Embryonic facial prominence (tissue), 1 donor: ENCODE measurements at regions not wholly inside any gene's neighbourhood (a gene's known extent, or its start where the extent isn't known, plus 50 kb on each side); places are given as distances from the start of the nearest gene placed in this dataset.

Experiments used
- DNase-seq: peaks from one replicate; pipeline ENCODE4 v3.0.0-alpha.2; 2016; ENCODE audit errors: extremely low spot score

GRCh38 chr12:107891967-107892366, 117.5 kb downstream of the ASCL4 start:
- no peak for DNase-seq

GRCh38 chr12:107894589-107894988, 120.1 kb downstream of the ASCL4 start:
- no peak for DNase-seq

GRCh38 chr12:107895966-107896365, 121.5 kb downstream of the ASCL4 start:
- DNase-seq = no peak

GRCh38 chr12:107900588-107900987, 126.1 kb downstream of the ASCL4 start:
- DNase-seq = no peak

- DNase-seq = no peak
These were observed 129.0 kb downstream of the ASCL4 start for GRCh38 chr12:107903341-107904061.

GRCh38 chr12:107906707-107907106, 132.2 kb downstream of the ASCL4 start:
- no peak for DNase-seq

- DNase-seq = no peak
These were observed 138.0 kb downstream of the ASCL4 start for GRCh38 chr12:107912421-107913004.

- DNase-seq = no peak
These were observed 140.0 kb downstream of the ASCL4 start for GRCh38 chr12:107914460-107914977.

- peak; percentile 30 for DNase-seq
These were observed 143.7 kb downstream of the ASCL4 start for GRCh38 chr12:107917912-107918800.

GRCh38 chr12:107921062-107921461, 146.6 kb downstream of the ASCL4 start:
- DNase-seq = no peak

GRCh38 chr12:107925125-107925524, 150.6 kb downstream of the ASCL4 start:
- DNase-seq = no peak

- no peak for DNase-seq
These were observed 154.9 kb downstream of the ASCL4 start for GRCh38 chr12:107929436-107929835.

- DNase-seq = no peak
These were observed 157.3 kb downstream of the ASCL4 start for GRCh38 chr12:107931761-107932160.

GRCh38 chr12:107938446-107938845, 163.9 kb downstream of the ASCL4 start:
- DNase-seq = no peak

- DNase-seq = peak; percentile 41
These were observed 174.0 kb downstream of the ASCL4 start for GRCh38 chr12:107948391-107948945.

GRCh38 chr12:107951024-107951423, 176.5 kb downstream of the ASCL4 start:
- no peak for DNase-seq

GRCh38 chr12:107955966-107956643, 173.0 kb upstream of the WSCD2 start:
- no peak for DNase-seq

GRCh38 chr12:107957459-107957858, 171.6 kb upstream of the WSCD2 start:
- DNase-seq = no peak

- DNase-seq = no peak
These were observed 165.5 kb upstream of the WSCD2 start for GRCh38 chr12:107963635-107964034.

GRCh38 chr12:107967170-107967569, 161.9 kb upstream of the WSCD2 start:
- DNase-seq = no peak

- DNase-seq = no peak
These were observed 155.1 kb upstream of the WSCD2 start for GRCh38 chr12:107973950-107974349.
